Neuronal stem cell (in vitro differentiated cells): ENCODE measurements at regions not wholly inside any gene's neighbourhood (a gene's known extent, or its start where the extent isn't known, plus 50 kb on each side); places are given as distances from the start of the nearest gene placed in this dataset.

Experiments used
- DNase-seq: peaks from one replicate; pipeline ENCODE4 v3.0.0-alpha.2; 2013; ENCODE audit warnings: low spot score
- H2AFZ ChIP-seq: one replicate; pipeline ENCODE4 v1.6.1; 2013; ENCODE audit warnings: mild to moderate bottlenecking, low read length, inconsistent platforms
- H2AK5ac ChIP-seq: 2 replicates; pipeline ENCODE4 v1.6.1; 2013; ENCODE audit warnings: low read depth, mild to moderate bottlenecking, inconsistent platforms, low read length, moderate library complexity, mixed read lengths
- H2BK120ac ChIP-seq: 2 replicates; pipeline ENCODE4 v1.6.1; 2013; ENCODE audit warnings: low read depth, mild to moderate bottlenecking, inconsistent platforms, low read length, moderate library complexity, mixed read lengths
- H2BK12ac ChIP-seq: one replicate; pipeline ENCODE4 v1.6.1; 2013; ENCODE audit warnings: low read length, inconsistent platforms
- H2BK15ac ChIP-seq: 2 replicates; pipeline ENCODE4 v1.6.1; 2013; ENCODE audit warnings: mild to moderate bottlenecking, low read length, inconsistent platforms, mixed read lengths
- H2BK5ac ChIP-seq: one replicate; pipeline ENCODE4 v1.6.1; 2013; ENCODE audit warnings: inconsistent platforms, mild to moderate bottlenecking, low read length, moderate library complexity
- H3K14ac ChIP-seq: one replicate; pipeline ENCODE4 v1.6.1; 2013; ENCODE audit warnings: low read length, inconsistent platforms
- H3K18ac ChIP-seq: 2 replicates; pipeline ENCODE4 v1.6.1; 2013; ENCODE audit warnings: low read length, inconsistent platforms
- H3K23ac ChIP-seq: 2 replicates; pipeline ENCODE4 v1.6.1; 2013; ENCODE audit warnings: low read depth, mild to moderate bottlenecking, mixed read lengths, low read length, inconsistent platforms; ENCODE audit not compliant: poor library complexity
- H3K27ac ChIP-seq: replicated peaks from 3 replicates; pipeline ENCODE4 v1.5.1; 2013; ENCODE audit warnings: low read length, inconsistent platforms
- H3K27me3 ChIP-seq, 3 experiments: 2 replicates each; pipeline ENCODE4 v1.6.1; 2013; ENCODE audit warnings: low read length in 3 of 3, mild to moderate bottlenecking in 2 of 3, inconsistent platforms in 1 of 3, low read depth in 1 of 3, mixed read lengths in 1 of 3, moderate library complexity in 1 of 3; ENCODE audit not compliant: control insufficient read depth in 3 of 3, insufficient read depth in 3 of 3
- H3K36me3 ChIP-seq, 2 donors: replicated peaks in 1 of 2; 2 replicates each; pipeline ENCODE4 v1.6.1; 2013; ENCODE audit warnings: low read length in 2 of 2; ENCODE audit not compliant: control insufficient read depth in 2 of 2, insufficient read depth in 2 of 2
- H3K4ac ChIP-seq: 2 replicates; pipeline ENCODE4 v1.6.1; 2013; ENCODE audit warnings: inconsistent platforms, mild to moderate bottlenecking, low read length, moderate library complexity
- H3K4me1 ChIP-seq, 2 donors: 1 replicate in 1 of 2; 2 replicates in 1 of 2; pipeline ENCODE4 v1.6.1; 2013; ENCODE audit warnings: low read length in 2 of 2, low read depth in 1 of 2; ENCODE audit not compliant: control insufficient read depth in 2 of 2, insufficient read depth in 1 of 2
- H3K4me2 ChIP-seq: one replicate; pipeline ENCODE4 v1.6.1; 2013; ENCODE audit warnings: mild to moderate bottlenecking, low read length, inconsistent platforms; ENCODE audit not compliant: insufficient read depth, poor library complexity, severe bottlenecking
- H3K4me3 ChIP-seq, 2 donors: 2 replicates each; pipeline ENCODE4 v1.5.1; 2013; ENCODE audit warnings: low read length in 2 of 2, mild to moderate bottlenecking in 2 of 2, inconsistent platforms in 1 of 2, moderate library complexity in 1 of 2
- H3K79me1 ChIP-seq: one replicate; pipeline ENCODE4 v1.6.1; 2013; ENCODE audit warnings: low read depth, mild to moderate bottlenecking, inconsistent platforms, low read length, moderate library complexity
- H3K9ac ChIP-seq: one replicate; pipeline ENCODE4 v1.6.1; 2013; ENCODE audit warnings: mild to moderate bottlenecking, low read depth, low read length, inconsistent platforms; ENCODE audit not compliant: poor library complexity
- H3K9me3 ChIP-seq, 2 donors: replicated peaks in 1 of 2; 2 replicates each; pipeline versions ENCODE3 to v1.6.1; 2013; ENCODE audit warnings: low read length in 2 of 2, mild to moderate bottlenecking in 2 of 2, inconsistent platforms in 1 of 2, low read depth in 1 of 2, mixed read lengths in 1 of 2, moderate library complexity in 1 of 2; ENCODE audit not compliant: control insufficient read depth in 2 of 2, insufficient read depth in 1 of 2
- H4K8ac ChIP-seq: one replicate; pipeline ENCODE4 v1.6.1; 2013; ENCODE audit warnings: low read depth, mild to moderate bottlenecking, inconsistent platforms, low read length, moderate library complexity
- H4K91ac ChIP-seq: one replicate; pipeline ENCODE4 v1.6.1; 2013; ENCODE audit warnings: low read length, low read depth, mild to moderate bottlenecking, inconsistent platforms; ENCODE audit not compliant: poor library complexity
- WGBS, 2 donors: extraction: QIAGEN DNeasy Blood & Tissue Kit; methylation state at CpG; one replicate each; pipeline ENCODE4 v1.1.7; 2013; ENCODE audit warnings: missing lambda C conversion rate in 2 of 2, mixed read lengths in 1 of 2; ENCODE audit not compliant: insufficient read length in 2 of 2, insufficient replicate concordance in 1 of 2; ENCODE audit errors: extremely low coverage in 2 of 2; 5-methylcytosine and 5-hydroxymethylcytosine counted together

DNA sequence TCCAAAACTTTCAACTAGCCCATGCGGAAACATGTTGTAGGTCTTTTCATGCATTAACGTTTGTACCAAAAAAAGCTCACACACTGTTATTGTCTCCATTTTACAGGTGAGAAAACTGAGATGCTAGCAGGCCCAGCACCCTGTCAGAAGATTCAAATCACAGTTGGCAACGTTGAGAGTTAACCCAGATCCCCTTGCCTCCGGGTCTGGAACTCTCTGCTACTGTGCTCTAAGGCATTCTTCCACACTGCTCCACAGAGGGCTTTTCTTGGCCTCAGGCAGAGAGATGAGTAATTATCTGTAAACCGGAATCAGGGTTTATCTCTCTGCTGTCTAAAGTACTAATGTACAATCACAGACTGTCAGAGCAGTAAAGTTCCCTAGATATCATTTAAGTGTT lies 186.0 kb upstream of the LPP start:
- H3K4me1 ChIP-seq: no peaks in the 10 kb centered on the region
- H2BK12ac ChIP-seq: no peak overlapping the region
- no peak overlapping the region for H3K27ac ChIP-seq
- H3K27me3 ChIP-seq: peaks cover 0 to under 1% (median 0%) of the 10 kb centered on the region in 3 experiments
- H3K9ac ChIP-seq: no peak overlapping the region
- no peak overlapping the region for H3K23ac ChIP-seq
- H2BK15ac ChIP-seq: no peak overlapping the region
- H2AK5ac ChIP-seq: no peak overlapping the region
- no peaks in the 10 kb centered on the region for H3K9me3 ChIP-seq
- no peak for DNase-seq
- H3K4me2 ChIP-seq: no peak overlapping the region
- no peak overlapping the region for H3K4ac ChIP-seq
- no peaks in the 10 kb centered on the region for H3K79me1 ChIP-seq
- H3K36me3 ChIP-seq: no peaks in the 10 kb centered on the region
- H2BK120ac ChIP-seq: no peak overlapping the region
- H3K4me3 ChIP-seq: no peak overlapping the region
- H3K14ac ChIP-seq: no peak overlapping the region
- no peak overlapping the region for H4K91ac ChIP-seq
- no peak overlapping the region for H3K18ac ChIP-seq
- no CpG with 5 or more reads among the region's 5 CpGs for WGBS, 2 donors
- H4K8ac ChIP-seq: no peak overlapping the region
- no peak overlapping the region for H2BK5ac ChIP-seq
- H2AFZ ChIP-seq: no peak overlapping the region

DNA sequence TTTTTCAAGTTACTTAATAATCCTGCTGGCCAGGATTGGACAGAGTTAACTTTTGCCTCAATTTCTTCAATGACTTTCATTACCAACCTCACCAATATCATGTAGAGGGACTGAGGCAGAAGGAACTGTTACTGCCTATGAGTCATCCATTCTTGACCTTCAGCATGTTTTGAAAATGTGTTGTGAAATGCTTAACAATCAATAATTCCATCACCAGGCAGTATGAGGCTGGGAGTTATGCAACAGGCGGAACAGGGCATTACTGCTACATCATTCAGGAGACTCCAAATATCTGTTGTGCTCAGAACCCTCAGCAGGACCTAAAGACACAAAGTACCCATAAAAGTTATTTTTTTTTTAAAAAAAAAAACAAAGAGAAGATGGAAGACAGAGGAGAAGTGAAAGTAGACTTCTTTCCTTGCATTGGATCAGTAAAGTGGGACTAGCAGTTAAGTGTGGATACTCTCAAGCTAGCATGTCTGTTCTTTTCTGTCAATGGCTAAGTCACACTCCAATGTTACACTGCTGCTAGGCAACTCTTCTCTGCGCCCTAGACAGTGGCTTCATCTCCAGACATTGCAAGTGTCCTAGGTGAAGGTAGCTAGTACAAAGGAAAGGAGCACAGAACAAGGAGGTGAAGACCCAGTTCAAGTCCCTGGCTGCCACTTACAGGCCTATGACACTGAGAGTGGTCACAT lies 184.9 kb upstream of the LPP start:
- no peaks in the 10 kb centered on the region for H3K27me3 ChIP-seq
- no peak overlapping the region for H3K27ac ChIP-seq
- H3K4me3 ChIP-seq: no peak overlapping the region
- no peak overlapping the region for H2BK5ac ChIP-seq
- H2AFZ ChIP-seq: no peak overlapping the region
- H2AK5ac ChIP-seq: no peak overlapping the region
- H2BK12ac ChIP-seq: no peak overlapping the region
- H3K14ac ChIP-seq: no peak overlapping the region
- no peak overlapping the region for H3K4me2 ChIP-seq
- no peaks in the 10 kb centered on the region for H3K79me1 ChIP-seq
- H3K9me3 ChIP-seq: no peaks in the 10 kb centered on the region
- H4K91ac ChIP-seq: no peak overlapping the region
- H3K23ac ChIP-seq: no peak overlapping the region
- H4K8ac ChIP-seq: no peak overlapping the region
- H2BK15ac ChIP-seq: no peak overlapping the region
- no peak overlapping the region for H3K18ac ChIP-seq
- H3K4me1 ChIP-seq: no peaks in the 10 kb centered on the region
- WGBS, 2 donors: no CpG with 5 or more reads among the region's 2 CpGs
- no peak overlapping the region for H3K4ac ChIP-seq
- no peak for DNase-seq
- H2BK120ac ChIP-seq: no peak overlapping the region
- H3K36me3 ChIP-seq: no peaks in the 10 kb centered on the region
- H3K9ac ChIP-seq: no peak overlapping the region

DNA sequence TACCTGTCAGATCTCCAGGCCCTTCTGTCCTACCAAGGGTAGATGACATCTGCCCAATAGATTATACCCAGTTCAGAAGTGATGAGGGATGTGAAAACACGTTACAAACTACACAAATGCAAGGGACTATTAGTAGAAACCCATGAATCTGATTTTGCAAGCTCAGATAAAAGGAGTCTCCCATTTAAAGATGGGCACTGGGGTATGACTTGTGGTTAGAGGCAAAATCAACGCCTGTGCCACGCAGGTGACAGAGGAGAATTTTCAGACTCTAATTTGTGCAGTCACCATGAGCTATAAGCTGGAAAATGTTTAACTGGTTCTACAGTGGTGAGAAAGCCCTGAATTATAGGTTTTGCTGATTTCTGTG lies 184.4 kb upstream of the LPP start:
- H3K23ac ChIP-seq: no peak overlapping the region
- H3K4me3 ChIP-seq: no peak overlapping the region
- H3K27me3 ChIP-seq: no peaks in the 10 kb centered on the region
- no peak overlapping the region for H2AK5ac ChIP-seq
- H3K4ac ChIP-seq: no peak overlapping the region
- no peak overlapping the region for H4K8ac ChIP-seq
- no peak overlapping the region for H2BK15ac ChIP-seq
- no peak overlapping the region for H2BK120ac ChIP-seq
- no peaks in the 10 kb centered on the region for H3K79me1 ChIP-seq
- DNase-seq: no peak
- H3K36me3 ChIP-seq: no peaks in the 10 kb centered on the region
- no peak overlapping the region for H3K14ac ChIP-seq
- H3K4me2 ChIP-seq: no peak overlapping the region
- no peak overlapping the region for H3K9ac ChIP-seq
- H4K91ac ChIP-seq: no peak overlapping the region
- H3K4me1 ChIP-seq: no peaks in the 10 kb centered on the region
- no peak overlapping the region for H2BK12ac ChIP-seq
- H2BK5ac ChIP-seq: no peak overlapping the region
- no peaks in the 10 kb centered on the region for H3K9me3 ChIP-seq
- no CpG with 5 or more reads among the region's 3 CpGs for WGBS, 2 donors
- no peak overlapping the region for H3K27ac ChIP-seq
- H3K18ac ChIP-seq: no peak overlapping the region
- H2AFZ ChIP-seq: no peak overlapping the region

DNA sequence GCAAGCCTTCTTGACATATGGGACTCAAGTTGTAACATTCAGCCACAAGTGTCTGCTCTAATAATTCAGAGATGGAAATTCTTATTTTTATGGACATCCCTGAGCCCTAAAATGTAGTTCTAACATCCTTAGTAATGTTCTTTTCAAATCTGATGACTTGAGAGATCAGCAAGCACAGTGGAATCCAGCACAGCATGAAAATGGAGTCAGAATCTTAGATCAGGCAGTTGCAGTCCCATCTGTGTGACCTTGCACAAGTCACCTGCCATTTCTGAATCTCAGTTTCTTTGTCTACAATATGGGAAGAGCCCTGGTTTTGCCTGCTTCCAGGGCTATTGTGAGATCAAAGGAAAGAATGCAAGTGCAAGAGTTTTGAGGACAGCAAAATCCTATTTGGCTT lies 183.9 kb upstream of the LPP start:
- Histone ChIP-seq H3K23ac (no peak overlapping the region), H3K4me2 (no peak overlapping the region), H3K27me3 (no peaks in the 10 kb centered on the region), H2BK5ac (no peak overlapping the region), H3K27ac (no peak overlapping the region), H3K9ac (no peak overlapping the region), H2BK15ac (no peak overlapping the region), H3K4me1 (no peaks in the 10 kb centered on the region), H4K8ac (no peak overlapping the region), H3K4ac (no peak overlapping the region), H2BK120ac (no peak overlapping the region), H2AFZ (no peak overlapping the region), H3K36me3 (no peaks in the 10 kb centered on the region), H3K9me3 (no peaks in the 10 kb centered on the region), H3K79me1 (no peaks in the 10 kb centered on the region), H3K4me3 (no peak overlapping the region), H2BK12ac (no peak overlapping the region), H3K14ac (no peak overlapping the region), H3K18ac (no peak overlapping the region), H2AK5ac (no peak overlapping the region), H4K91ac (no peak overlapping the region)
- DNase-seq: no peak
